Stimulated activated CD4-positive, alpha-beta T cell treated with anti-CD3 and anti-CD28 coated beads, Interleukin-2, amount 100 ng/mL, for 24 hours (primary cell): ENCODE measurements at regions not wholly inside any gene's neighbourhood (a gene's known extent, or its start where the extent isn't known, plus 50 kb on each side); places are given as distances from the start of the nearest gene placed in this dataset.

Experiments used
- DNase-seq, 2 donors: peaks; one replicate each; pipeline ENCODE4 v3.0.0-alpha.2; 2020

- no peak for DNase-seq
Measured at GRCh38 chr16:17632667-17633066, 161.9 kb upstream of the XYLT1 start.

GRCh38 chr16:17629936-17630335 is 159.2 kb upstream of the XYLT1 start:
- no peak for DNase-seq

GRCh38 chr16:17628983-17629382 is 158.2 kb upstream of the XYLT1 start:
- no peak for DNase-seq

DNA sequence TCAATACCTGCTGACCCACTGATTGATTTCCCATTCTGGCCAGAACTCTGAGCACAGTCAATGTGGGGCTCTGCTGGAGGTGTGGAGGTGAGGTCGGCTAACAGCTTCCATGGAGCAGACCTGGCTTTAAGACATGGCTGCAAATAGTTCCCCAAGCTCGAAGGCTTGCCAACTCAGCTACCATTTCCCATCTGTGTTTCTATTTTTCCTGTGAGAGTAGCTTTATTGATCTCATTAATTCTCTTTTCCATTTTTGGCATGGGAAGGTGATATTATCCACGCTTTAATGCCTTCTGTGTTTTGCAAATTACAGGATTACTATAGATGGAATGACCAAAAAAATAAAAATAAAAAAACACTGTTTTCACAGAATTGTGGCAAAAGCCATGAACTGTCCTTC is 151.6 kb upstream of the XYLT1 start:
- no peak for DNase-seq

DNA sequence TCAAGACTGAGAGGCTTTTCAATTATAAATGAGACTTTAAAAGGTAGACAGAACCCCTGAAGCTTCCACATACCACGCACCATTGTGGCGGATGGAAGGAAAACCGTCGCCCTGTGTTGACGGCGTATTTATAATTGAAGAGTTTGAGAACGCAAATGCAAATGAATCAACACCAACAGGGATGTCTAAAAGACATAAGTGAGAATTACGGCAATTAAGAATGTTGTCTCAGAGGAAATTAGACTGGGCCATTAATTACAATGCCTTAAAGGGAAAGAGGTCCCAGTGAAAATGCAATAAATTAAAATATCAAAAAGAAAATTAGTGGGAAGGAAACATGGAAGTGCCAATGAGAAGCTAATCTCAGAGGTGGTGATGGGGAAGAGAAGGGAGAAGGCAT is 148.5 kb upstream of the XYLT1 start:
- no peak for DNase-seq

GRCh38 chr16:17617021-17617552 is 146.3 kb upstream of the XYLT1 start:
- DNase-seq, result no peak

DNA sequence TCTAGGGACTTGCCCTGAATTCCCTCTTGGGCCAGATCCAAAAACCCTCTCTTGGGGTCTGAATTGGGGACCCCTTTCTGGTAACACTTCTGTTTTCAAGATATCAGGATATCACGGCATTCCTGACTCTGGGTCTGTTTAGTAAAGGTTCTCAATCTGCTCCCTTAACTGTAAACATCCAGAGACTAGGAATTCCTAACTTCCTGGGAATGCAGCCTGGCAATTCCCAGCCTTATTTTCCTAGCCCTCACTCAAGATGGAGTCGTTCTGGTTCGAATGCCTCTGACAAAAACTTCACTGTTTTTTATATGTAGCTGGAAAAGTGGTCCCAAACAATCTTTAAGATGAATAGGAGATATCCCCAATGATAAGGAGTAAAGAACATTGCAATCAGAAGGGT is 141.6 kb upstream of the XYLT1 start:
- no peak for DNase-seq

DNA sequence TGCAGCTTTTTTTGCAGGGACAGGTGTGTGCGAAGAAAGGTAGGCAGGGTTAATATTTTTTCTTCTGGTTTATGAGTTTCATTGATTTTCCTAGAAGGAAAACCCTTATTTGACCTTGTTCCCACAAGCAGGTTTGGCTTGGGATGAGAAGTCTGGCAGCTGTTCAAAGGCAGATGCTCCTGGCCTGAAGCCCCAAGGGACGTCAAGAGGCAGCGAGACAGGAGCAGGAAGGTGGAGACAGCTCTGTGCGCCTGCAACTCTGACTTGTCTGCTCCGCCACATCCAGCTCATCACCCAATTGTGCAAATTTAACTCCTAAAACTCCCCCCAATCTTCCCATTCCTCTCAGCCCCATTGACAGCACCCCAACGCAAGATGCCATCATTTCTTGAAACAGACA is 136.8 kb upstream of the XYLT1 start:
- no peak for DNase-seq

GRCh38 chr16:17607075-17607509 is 136.3 kb upstream of the XYLT1 start:
- no peak for DNase-seq

DNA sequence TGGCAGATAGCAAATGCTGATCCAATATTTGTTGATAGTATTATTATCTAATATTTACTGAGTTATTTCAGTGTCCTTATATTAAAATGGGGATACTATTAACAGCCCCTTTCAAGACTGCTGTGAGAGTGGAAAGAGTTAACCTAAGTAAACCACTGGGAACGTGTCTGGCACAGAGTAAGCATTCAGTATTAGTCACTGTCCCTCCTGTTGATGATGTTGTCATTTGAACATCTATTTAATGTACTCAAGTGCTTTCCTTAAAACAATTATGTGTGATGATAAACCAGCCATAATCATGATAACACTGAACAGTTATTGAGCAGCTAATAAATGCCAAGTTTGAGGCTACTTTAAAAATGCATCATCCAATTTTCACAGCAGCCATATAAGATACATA is 135.7 kb upstream of the XYLT1 start:
- DNase-seq, result no peak

- no peak for DNase-seq
Measured at GRCh38 chr16:17605784-17606183, 135.0 kb upstream of the XYLT1 start.

GRCh38 chr16:17603626-17604025 is 132.9 kb upstream of the XYLT1 start:
- DNase-seq, result no peak

- DNase-seq, result no peak
Measured at GRCh38 chr16:17602678-17603077, 131.9 kb upstream of the XYLT1 start.

GRCh38 chr16:17598968-17599367 is 128.2 kb upstream of the XYLT1 start:
- no peak for DNase-seq

GRCh38 chr16:17591655-17592405 is 121.1 kb upstream of the XYLT1 start:
- DNase-seq, result no peak

GRCh38 chr16:17590711-17591654 is 120.2 kb upstream of the XYLT1 start:
- peak; percentile 45 to 46 for DNase-seq

DNA sequence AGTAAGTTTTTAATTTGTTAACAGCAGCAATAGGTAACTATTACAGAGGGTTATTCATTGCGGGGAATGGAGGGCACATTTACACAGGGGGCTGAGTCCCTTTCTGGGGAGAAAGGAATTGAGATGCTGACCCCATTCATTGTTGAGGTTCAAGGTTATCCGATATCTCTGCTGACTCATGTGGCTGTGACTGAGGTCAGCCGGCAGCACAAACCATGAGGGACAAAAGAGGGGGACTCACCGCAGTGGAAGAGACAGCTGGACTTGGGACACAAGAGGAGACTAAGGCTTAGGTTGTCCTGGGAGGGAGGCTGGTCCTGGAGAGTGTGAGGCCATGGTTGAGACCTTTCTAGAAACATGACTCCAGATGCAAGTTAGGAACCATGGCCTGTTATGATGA is 119.1 kb upstream of the XYLT1 start:
- DNase-seq, result no peak

- no peak for DNase-seq
Measured at GRCh38 chr16:17585449-17586074, 114.8 kb upstream of the XYLT1 start.

DNA sequence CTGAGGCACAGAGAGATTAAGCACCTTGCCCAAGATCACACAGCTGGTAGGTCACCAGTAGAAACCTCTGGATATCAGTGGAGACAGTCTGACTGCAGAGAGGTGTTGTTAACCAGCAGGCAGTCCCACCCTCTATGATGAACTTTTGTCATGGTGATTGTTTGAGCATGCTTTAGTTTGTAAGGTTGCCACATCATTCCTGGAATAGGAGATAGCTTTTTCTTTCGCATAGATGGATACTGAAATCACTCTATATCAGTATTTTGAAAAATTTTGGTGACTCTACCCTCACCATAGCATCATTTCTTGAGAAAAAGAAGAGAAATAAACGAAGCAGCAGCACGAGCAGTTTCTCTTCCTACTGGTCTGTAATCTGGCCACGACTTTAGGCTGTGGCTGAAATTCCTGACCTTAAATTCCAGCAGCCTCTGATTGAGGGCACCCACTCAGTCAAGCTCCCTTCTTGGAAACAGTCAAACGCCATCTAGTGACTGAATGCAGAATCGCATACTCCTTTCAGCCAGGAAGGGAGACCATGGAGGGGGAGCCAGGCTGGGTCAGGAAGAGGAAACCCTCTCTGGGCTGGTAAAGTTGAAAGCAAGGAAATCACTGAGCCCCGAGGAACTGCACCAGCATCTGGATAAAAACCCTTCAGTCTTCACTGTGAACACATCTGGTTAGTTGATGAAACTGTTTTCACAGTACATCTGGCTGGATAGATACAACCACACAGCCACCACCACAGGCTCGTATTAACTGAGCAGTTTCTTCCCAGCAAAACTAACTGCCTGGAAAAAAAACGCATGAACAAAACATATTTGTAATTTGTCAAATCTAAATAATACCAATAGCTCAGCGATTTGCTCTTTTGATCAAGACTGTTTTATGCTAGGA is 108.5 kb upstream of the XYLT1 start:
- peak; percentile 55 to 70 for DNase-seq

DNA sequence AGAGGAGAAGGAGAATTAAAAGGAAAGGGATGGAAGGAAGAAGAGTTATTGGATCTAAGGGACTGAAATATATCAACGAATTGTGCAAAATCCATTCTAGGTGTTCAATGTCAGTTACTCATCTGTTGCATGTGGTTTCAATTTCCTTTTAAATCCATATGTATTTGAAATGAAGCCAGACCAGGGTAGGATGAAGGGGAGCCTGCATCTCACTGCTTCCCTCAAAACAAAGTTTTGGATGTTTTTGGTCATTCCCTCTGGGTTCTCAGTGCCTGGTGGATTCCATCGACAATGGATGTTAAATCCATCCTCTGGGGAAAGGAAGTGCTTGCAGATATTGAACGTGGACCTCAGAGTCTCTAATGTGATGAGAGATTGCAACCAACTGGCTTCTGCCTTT is 103.5 kb upstream of the XYLT1 start:
- no peak for DNase-seq

- no peak for DNase-seq
Measured at GRCh38 chr16:17572145-17572544, 101.4 kb upstream of the XYLT1 start.

DNA sequence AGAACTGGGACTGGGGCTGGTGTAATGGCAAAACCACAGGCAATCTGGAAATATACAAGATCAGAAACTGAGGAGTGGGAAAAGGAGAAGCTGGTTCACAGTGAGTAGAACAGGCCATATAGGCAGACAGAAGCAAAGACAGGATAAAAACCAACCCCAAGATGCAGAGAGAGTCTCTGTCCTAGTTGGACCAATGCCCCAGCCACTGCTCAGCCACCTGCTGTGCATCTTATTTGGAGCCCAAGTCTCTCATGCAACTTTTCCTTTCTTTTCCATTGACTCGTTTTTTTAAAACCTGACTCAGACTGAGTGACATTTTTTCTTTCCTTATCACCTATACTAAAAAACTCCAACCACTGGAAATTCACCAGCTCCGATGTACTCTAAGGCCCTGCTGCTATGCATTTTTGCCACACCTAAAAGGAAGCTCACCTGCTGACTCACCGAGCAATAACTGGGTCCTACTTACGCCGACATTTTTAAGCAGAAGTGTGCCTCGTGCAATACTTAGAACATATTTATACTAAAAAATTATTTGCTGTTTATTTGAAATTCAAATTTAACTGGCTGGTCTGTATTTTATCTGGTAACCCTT is 100.8 kb upstream of the XYLT1 start:
- no peak for DNase-seq
